GM23338 (cell line): ENCODE measurements at regions not wholly inside any gene's neighbourhood (a gene's known extent, or its start where the extent isn't known, plus 50 kb on each side); places are given as distances from the start of the nearest gene placed in this dataset.

Experiments
- ATAC-seq: fragments of 200-7000 bp; cut with Tn5 transposase; 3 replicates; pipeline ENCODE4 v1.9.1; 2020
- DNase-seq: peaks from one replicate; pipeline ENCODE4 v3.0.0-alpha.2; 2015; ENCODE audit warnings: low spot score
- H2AFZ ChIP-seq: fragments of 200-600 bp; sonication (generic); 2 replicates; pipeline ENCODE4 v1.8.0; 2016; ENCODE audit warnings: antibody characterized with exemption, mild to moderate bottlenecking, moderate library complexity
- H3F3A ChIP-seq: fragments of 200-600 bp; sonication (generic); replicated peaks from 2 replicates; pipeline ENCODE4 v1.8.0; 2017; ENCODE audit warnings: antibody characterized with exemption, mixed run types, low read depth
- H3K27ac ChIP-seq: fragments of 200-600 bp; sonication (generic); 2 replicates; pipeline ENCODE4 v1.6.1; 2016; ENCODE audit warnings: low read depth
- H3K27me3 ChIP-seq: fragments of 200-600 bp; sonication (generic); 2 replicates; pipeline ENCODE4 v1.8.0; 2016; ENCODE audit warnings: mild to moderate bottlenecking, mixed run types, moderate library complexity; ENCODE audit not compliant: insufficient read depth
- H3K36me3 ChIP-seq: fragments of 200-600 bp; sonication (generic); 2 replicates; pipeline ENCODE4 v1.8.0; 2016; ENCODE audit warnings: mild to moderate bottlenecking; ENCODE audit not compliant: insufficient read depth
- H3K4me1 ChIP-seq: fragments of 200-600 bp; sonication (generic); 2 replicates; pipeline ENCODE4 v1.8.0; 2016; ENCODE audit warnings: mild to moderate bottlenecking, moderate library complexity; ENCODE audit not compliant: insufficient read depth
- H3K4me2 ChIP-seq: fragments of 200-600 bp; sonication (generic); 2 replicates; pipeline ENCODE4 v1.7.1; 2017; ENCODE audit warnings: mixed run types
- H3K4me3 ChIP-seq: fragments of 200-600 bp; sonication (generic); 2 replicates; pipeline ENCODE4 v1.6.1; 2016; ENCODE audit warnings: mixed run types
- H3K79me2 ChIP-seq: fragments of 200-600 bp; sonication (generic); replicated peaks from 2 replicates; pipeline ENCODE4 v1.8.0; 2017; ENCODE audit warnings: mild to moderate bottlenecking; ENCODE audit not compliant: insufficient read depth
- H3K9me2 ChIP-seq: fragments of 200-600 bp; sonication (generic); 2 replicates; pipeline ENCODE4 v1.8.0; 2017; ENCODE audit not compliant: insufficient read depth
- H4K20me1 ChIP-seq: fragments of 200-600 bp; sonication (generic); replicated peaks from 2 replicates; pipeline ENCODE4 v1.8.0; 2017; ENCODE audit warnings: mild to moderate bottlenecking; ENCODE audit not compliant: insufficient read depth
- H3K27ac Mint-ChIP-seq: 2 replicates; pipeline ENCODE4 v1.8.0; 2020; ENCODE audit warnings: inconsistent platforms, mild to moderate bottlenecking, moderate library complexity, mixed read lengths
- H3K27me3 Mint-ChIP-seq: 3 replicates; pipeline ENCODE4 v1.8.0; 2022; ENCODE audit warnings: low read depth, mild to moderate bottlenecking, moderate library complexity, mixed read lengths, inconsistent platforms; ENCODE audit not compliant: insufficient read depth, poor library complexity
- H3K36me3 Mint-ChIP-seq: 3 replicates; pipeline ENCODE4 v1.8.0; 2021; ENCODE audit warnings: low read depth, mild to moderate bottlenecking, inconsistent platforms, moderate library complexity, mixed read lengths
- H3K4me1 Mint-ChIP-seq: 3 replicates; pipeline ENCODE4 v1.8.0; 2020; ENCODE audit warnings: mild to moderate bottlenecking, inconsistent platforms, mixed read lengths
- H3K4me3 Mint-ChIP-seq: 3 replicates; pipeline ENCODE4 v1.8.0; 2021; ENCODE audit warnings: moderate library complexity, mild to moderate bottlenecking, inconsistent platforms, mixed read lengths
- H3K9me3 Mint-ChIP-seq: 3 replicates; pipeline ENCODE4 v1.8.0; 2020; ENCODE audit warnings: moderate library complexity, mild to moderate bottlenecking, inconsistent platforms, mixed read lengths
- CREB1 ChIP-seq: fragments of 250-450 bp; sonication (Bioruptor Pico); IDR thresholded peaks from 2 replicates; pipeline ENCODE4 v1.5.0; 2020; ENCODE audit warnings: low read depth, mild to moderate bottlenecking, moderate library complexity
- CTCF ChIP-seq, 2 experiments: fragments of 200-600 bp in 1 of 2; sonication (generic) in 1 of 2; conservative IDR thresholded peaks; 2 replicates each; pipeline versions ENCODE4 v1.5.1 to v1.6.1; 2016 to 2017; ENCODE audit warnings: antibody characterized with exemption in 2 of 2, low read depth in 2 of 2, mild to moderate bottlenecking in 2 of 2, moderate library complexity in 1 of 2
- ETS1 ChIP-seq: IDR thresholded peaks from 2 replicates; pipeline ENCODE4 v1.6.1; 2016; ENCODE audit warnings: antibody characterized with exemption
- EZH2 ChIP-seq: fragments of 200-600 bp; sonication (generic); IDR thresholded peaks from one replicate; pipeline ENCODE4 v1.8.0; 2017; ENCODE audit warnings: antibody characterized with exemption, mild to moderate bottlenecking, low read depth; ENCODE audit not compliant: unreplicated experiment
- EZH2phosphoT487 ChIP-seq: fragments of 200-600 bp; sonication (generic); IDR thresholded peaks from one replicate; pipeline ENCODE4 v1.8.1; 2018; ENCODE audit warnings: antibody characterized with exemption; ENCODE audit not compliant: unreplicated experiment
- JUNB ChIP-seq: IDR thresholded peaks from one replicate; pipeline ENCODE4 v1.6.1; 2016; ENCODE audit warnings: antibody characterized with exemption; ENCODE audit not compliant: unreplicated experiment
- NANOG ChIP-seq: IDR thresholded peaks from 2 replicates; pipeline ENCODE4 v1.6.1; 2016; ENCODE audit warnings: antibody characterized with exemption, borderline replicate concordance
- POLR2AphosphoS5 ChIP-seq: IDR thresholded peaks from 2 replicates; pipeline ENCODE4 v1.6.1; 2016; ENCODE audit warnings: antibody characterized with exemption, low read depth
- STAT1 ChIP-seq: IDR thresholded peaks from one replicate; pipeline ENCODE4 v1.6.1; 2016; ENCODE audit warnings: antibody characterized with exemption; ENCODE audit not compliant: unreplicated experiment
- ZNF114 ChIP-seq: fragments of 250-450 bp; sonication (Bioruptor Pico); IDR thresholded peaks from 2 replicates; pipeline ENCODE4 v1.5.0; 2020; ENCODE audit warnings: mild to moderate bottlenecking, moderate library complexity
- ZNF331 ChIP-seq: fragments of 250-450 bp; sonication (Bioruptor Pico); IDR thresholded peaks from 2 replicates; pipeline ENCODE4 v1.5.0; 2020; ENCODE audit warnings: low read depth, mild to moderate bottlenecking, moderate library complexity
- ZNF462 ChIP-seq: fragments of 250-450 bp; sonication (Bioruptor Pico); IDR thresholded peaks from 2 replicates; pipeline ENCODE4 v1.5.0; 2020; ENCODE audit warnings: mild to moderate bottlenecking, moderate library complexity

- no peaks in the 10 kb centered on the region for H3F3A ChIP-seq
- H3K9me2 ChIP-seq = 0 out of 2 replicates have a peak, but pooled peaks cover 3% of the 10 kb centered on the region
- no peaks in the 10 kb centered on the region for H3K36me3 ChIP-seq
- H3K27me3 ChIP-seq = no peaks in the 10 kb centered on the region
- no peaks in the 10 kb centered on the region for H4K20me1 ChIP-seq
- H3K4me3 ChIP-seq = no peak overlapping the region
- TF ChIP-seq EZH2 = no peak
- no peak for TF ChIP-seq JUNB
- no peak for TF ChIP-seq ZNF114
- DNase-seq = no peak
- no peaks in the 10 kb centered on the region for H3K79me2 ChIP-seq
- Mint-ChIP-seq H3K9me3 (peaks cover 3% of the 10 kb centered on the region; the same call in 1 of the 3 replicates), H3K27me3 (peaks cover 2% of the 10 kb centered on the region), H3K27ac (no peak overlapping the region), H3K4me3 (no peak overlapping the region), H3K36me3 (no peaks in the 10 kb centered on the region), H3K4me1 (peaks cover 18% of the 10 kb centered on the region)
- ATAC-seq = no peak
- H2AFZ ChIP-seq = no peak overlapping the region
- H3K4me1 ChIP-seq = no peaks in the 10 kb centered on the region
- no peak overlapping the region for H3K4me2 ChIP-seq
- H3K27ac ChIP-seq = no peak overlapping the region
These were observed 81.5 kb downstream of the CHST2 start for GRCh38 chr3:143201045-143201444.

- Histone ChIP-seq H3K27ac (no peak overlapping the region), H3K4me1 (no peaks in the 10 kb centered on the region), H3K27me3 (no peaks in the 10 kb centered on the region), H3F3A (no peaks in the 10 kb centered on the region), H3K79me2 (no peaks in the 10 kb centered on the region), H3K36me3 (no peaks in the 10 kb centered on the region), H3K9me2 (0 out of 2 replicates have a peak, but pooled peaks cover 3% of the 10 kb centered on the region), H4K20me1 (no peaks in the 10 kb centered on the region), H2AFZ (peak overlapping the region; percentile 78; the same call in 1 of the 2 replicates), H3K4me3 (no peak overlapping the region), H3K4me2 (no peak overlapping the region)
- ATAC-seq (no peak), DNase-seq (no peak)
- Mint-ChIP-seq H3K9me3 (peaks cover 3% of the 10 kb centered on the region; the same call in 1 of the 3 replicates), H3K36me3 (no peaks in the 10 kb centered on the region), H3K27me3 (peaks cover 2% of the 10 kb centered on the region), H3K4me1 (peaks cover 25% of the 10 kb centered on the region), H3K27ac (no peak overlapping the region), H3K4me3 (no peak overlapping the region)
- TF ChIP-seq POLR2AphosphoS5 (no peak), ZNF331 (no peak), NANOG (no peak), JUNB (no peak), STAT1 (no peak), ZNF462 (CRISPR knock-in tag) (no peak), CREB1 (CRISPR knock-in tag) (no peak), CTCF (conservative IDR thresholded peaks at IDR 0.05; ENCODE audit: low read depth in 2 of 2) (no peak), ETS1 (no peak), EZH2phosphoT487 (no peak), ZNF114 (no peak)
These were observed 82.5 kb downstream of the CHST2 start for GRCh38 chr3:143201870-143202752.
